ENCODE measurements at regions not wholly inside any gene's neighbourhood (a gene's known extent, or its start where the extent isn't known, plus 50 kb on each side); places are given as distances from the start of the nearest gene placed in this dataset.

DNA sequence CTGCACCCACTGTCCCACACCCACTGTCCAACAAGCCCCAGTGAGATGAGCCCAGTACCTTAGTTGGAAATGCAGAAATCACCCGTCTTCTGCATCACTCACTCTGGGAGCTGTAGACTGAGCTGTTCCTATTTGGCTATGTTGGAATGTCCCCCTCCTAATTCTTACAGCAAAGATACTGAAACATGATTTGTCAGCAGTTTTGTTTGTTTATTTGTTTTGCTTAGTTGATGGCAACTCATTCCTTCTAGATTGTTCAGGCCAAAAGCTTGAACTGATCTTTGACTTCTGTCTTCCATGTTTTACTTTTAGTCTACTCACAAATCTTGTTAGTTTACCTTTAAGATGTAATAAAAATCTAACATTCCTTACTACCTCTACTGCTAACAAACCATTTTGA is 233.6 kb upstream of the MIS18BP1 start:
- TF ChIP-seq, protein P1, sequence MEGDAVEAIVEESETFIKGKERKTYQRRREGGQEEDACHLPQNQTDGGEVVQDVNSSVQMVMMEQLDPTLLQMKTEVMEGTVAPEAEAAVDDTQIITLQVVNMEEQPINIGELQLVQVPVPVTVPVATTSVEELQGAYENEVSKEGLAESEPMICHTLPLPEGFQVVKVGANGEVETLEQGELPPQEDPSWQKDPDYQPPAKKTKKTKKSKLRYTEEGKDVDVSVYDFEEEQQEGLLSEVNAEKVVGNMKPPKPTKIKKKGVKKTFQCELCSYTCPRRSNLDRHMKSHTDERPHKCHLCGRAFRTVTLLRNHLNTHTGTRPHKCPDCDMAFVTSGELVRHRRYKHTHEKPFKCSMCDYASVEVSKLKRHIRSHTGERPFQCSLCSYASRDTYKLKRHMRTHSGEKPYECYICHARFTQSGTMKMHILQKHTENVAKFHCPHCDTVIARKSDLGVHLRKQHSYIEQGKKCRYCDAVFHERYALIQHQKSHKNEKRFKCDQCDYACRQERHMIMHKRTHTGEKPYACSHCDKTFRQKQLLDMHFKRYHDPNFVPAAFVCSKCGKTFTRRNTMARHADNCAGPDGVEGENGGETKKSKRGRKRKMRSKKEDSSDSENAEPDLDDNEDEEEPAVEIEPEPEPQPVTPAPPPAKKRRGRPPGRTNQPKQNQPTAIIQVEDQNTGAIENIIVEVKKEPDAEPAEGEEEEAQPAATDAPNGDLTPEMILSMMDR (IDR thresholded peaks at IDR 0.05), result no peak
- TF ChIP-seq RAD21 (IDR thresholded peaks at IDR 0.05; ENCODE audit: low read length) (no peak), EP300 (IDR thresholded peaks at IDR 0.05; ENCODE audit: borderline replicate concordance in 1 of 2, low read depth in 1 of 2, low read length in 1 of 2) (no peak), POLR2AphosphoS5 (IDR thresholded peaks at IDR 0.05; ENCODE audit: low read depth, low read length) (no peak), EZH2phosphoT487 (IDR thresholded peaks at IDR 0.05; ENCODE audit: borderline replicate concordance, low read depth) (no peak), FOXJ3 (CRISPR knock-in tag; IDR thresholded peaks at IDR 0.05) (no peak), JUND (IDR thresholded peaks at IDR 0.05) (no peak)
- TF ChIP-seq, protein P2, sequence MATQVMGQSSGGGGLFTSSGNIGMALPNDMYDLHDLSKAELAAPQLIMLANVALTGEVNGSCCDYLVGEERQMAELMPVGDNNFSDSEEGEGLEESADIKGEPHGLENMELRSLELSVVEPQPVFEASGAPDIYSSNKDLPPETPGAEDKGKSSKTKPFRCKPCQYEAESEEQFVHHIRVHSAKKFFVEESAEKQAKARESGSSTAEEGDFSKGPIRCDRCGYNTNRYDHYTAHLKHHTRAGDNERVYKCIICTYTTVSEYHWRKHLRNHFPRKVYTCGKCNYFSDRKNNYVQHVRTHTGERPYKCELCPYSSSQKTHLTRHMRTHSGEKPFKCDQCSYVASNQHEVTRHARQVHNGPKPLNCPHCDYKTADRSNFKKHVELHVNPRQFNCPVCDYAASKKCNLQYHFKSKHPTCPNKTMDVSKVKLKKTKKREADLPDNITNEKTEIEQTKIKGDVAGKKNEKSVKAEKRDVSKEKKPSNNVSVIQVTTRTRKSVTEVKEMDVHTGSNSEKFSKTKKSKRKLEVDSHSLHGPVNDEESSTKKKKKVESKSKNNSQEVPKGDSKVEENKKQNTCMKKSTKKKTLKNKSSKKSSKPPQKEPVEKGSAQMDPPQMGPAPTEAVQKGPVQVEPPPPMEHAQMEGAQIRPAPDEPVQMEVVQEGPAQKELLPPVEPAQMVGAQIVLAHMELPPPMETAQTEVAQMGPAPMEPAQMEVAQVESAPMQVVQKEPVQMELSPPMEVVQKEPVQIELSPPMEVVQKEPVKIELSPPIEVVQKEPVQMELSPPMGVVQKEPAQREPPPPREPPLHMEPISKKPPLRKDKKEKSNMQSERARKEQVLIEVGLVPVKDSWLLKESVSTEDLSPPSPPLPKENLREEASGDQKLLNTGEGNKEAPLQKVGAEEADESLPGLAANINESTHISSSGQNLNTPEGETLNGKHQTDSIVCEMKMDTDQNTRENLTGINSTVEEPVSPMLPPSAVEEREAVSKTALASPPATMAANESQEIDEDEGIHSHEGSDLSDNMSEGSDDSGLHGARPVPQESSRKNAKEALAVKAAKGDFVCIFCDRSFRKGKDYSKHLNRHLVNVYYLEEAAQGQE (IDR thresholded peaks at IDR 0.05; ENCODE audit: low read depth, low read length), result no peak
- TF ChIP-seq, protein P3, sequence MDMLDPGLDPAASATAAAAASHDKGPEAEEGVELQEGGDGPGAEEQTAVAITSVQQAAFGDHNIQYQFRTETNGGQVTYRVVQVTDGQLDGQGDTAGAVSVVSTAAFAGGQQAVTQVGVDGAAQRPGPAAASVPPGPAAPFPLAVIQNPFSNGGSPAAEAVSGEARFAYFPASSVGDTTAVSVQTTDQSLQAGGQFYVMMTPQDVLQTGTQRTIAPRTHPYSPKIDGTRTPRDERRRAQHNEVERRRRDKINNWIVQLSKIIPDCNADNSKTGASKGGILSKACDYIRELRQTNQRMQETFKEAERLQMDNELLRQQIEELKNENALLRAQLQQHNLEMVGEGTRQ (IDR thresholded peaks at IDR 0.05; ENCODE audit: borderline replicate concordance, low read depth, low read length), result no peak
- TF ChIP-seq, protein P4, sequence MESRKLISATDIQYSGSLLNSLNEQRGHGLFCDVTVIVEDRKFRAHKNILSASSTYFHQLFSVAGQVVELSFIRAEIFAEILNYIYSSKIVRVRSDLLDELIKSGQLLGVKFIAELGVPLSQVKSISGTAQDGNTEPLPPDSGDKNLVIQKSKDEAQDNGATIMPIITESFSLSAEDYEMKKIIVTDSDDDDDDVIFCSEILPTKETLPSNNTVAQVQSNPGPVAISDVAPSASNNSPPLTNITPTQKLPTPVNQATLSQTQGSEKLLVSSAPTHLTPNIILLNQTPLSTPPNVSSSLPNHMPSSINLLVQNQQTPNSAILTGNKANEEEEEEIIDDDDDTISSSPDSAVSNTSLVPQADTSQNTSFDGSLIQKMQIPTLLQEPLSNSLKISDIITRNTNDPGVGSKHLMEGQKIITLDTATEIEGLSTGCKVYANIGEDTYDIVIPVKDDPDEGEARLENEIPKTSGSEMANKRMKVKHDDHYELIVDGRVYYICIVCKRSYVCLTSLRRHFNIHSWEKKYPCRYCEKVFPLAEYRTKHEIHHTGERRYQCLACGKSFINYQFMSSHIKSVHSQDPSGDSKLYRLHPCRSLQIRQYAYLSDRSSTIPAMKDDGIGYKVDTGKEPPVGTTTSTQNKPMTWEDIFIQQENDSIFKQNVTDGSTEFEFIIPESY (IDR thresholded peaks at IDR 0.05; ENCODE audit: borderline replicate concordance, low read depth), result no peak
